GM21576 (cell line): ENCODE measurements at regions not wholly inside any gene's neighbourhood (a gene's known extent, or its start where the extent isn't known, plus 50 kb on each side); places are given as distances from the start of the nearest gene placed in this dataset.
A peak's percentile ranks its signal among the peaks of the same experiment; 100 is the strongest.

ENCODE experiments used
- ATAC-seq: cut with Tn5 transposase; IDR thresholded peaks from one replicate; pipeline ENCODE4 v1.9.1; 2021; ENCODE audit warnings: mild to moderate bottlenecking, moderate library complexity; ENCODE audit not compliant: unreplicated experiment

DNA sequence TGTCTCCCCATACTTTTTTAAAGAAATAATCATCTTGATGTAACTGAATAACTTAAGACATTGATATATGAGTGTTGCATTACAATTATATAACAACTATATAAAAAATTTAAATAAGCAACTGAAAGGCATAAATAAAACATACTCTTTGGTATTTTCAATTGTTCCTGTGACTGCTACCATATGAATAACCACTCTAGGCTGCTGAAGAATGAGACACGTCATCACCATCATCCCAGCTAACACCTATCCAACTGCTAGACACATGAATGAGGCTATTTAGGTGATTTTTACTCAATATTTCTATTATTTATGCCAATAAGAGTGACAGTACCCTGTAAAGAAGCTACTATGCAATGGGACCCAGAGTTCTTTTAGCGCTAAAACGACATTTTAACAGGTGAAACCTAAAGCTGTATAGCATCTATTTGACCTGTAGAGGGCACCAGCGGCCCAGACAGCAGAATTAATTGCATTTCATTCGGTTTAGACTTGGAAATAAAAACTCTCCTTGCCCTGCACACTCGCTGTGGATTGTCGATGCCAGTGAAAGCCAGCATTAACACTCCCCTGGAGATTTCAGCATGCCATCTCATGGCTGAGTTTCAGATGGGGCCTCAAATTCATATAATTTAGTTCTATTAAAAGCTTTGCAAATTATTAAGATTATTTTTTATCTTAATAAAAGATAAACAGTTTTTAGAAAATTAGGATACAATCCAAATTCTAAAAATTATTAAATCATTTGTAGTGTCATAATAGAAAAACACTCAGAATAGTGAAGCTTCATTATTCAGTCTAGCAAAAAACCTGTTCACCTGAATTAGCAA is 89.4 kb upstream of the MAP2 start:
- peak; percentile 79 for ATAC-seq

DNA sequence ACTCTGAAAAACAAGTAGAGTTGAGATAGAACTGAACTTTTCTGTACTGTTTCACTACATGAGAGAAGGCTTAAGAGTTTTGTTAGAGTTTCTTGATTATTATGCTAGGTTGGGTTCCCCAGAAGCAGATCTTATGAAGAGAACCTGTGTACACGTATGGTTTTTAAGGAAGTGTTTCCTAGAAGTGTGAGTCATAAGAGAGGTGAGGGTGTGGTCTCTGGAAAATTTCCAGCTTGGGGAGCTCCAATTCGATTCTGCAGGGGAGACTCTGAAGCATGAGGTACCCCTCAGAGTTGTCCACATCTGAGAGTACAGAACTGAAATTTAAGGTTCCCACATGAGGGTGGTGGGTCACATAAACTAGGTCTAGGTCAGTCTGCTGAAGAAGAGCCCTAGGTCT is 83.3 kb upstream of the MAP2 start:
- ATAC-seq, result no peak

DNA sequence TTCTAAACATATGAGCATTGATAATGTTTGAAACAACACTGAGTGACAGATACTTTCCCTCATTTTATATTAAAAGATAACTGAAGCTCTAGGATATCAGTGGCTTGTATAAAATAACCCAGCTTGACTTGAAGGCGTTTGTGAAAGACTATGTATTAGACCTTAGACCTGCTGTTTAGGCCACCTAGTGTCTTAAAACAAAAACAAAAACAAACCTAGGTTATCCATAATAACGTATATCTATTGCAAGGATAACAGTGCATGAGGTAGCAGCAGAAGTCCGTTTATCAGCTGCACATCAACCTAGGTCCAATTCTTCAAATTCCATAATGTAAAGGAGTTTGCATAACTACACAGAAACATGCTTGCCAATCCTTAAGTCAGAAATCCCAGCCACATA is 79.5 kb upstream of the MAP2 start:
- no peak for ATAC-seq

DNA sequence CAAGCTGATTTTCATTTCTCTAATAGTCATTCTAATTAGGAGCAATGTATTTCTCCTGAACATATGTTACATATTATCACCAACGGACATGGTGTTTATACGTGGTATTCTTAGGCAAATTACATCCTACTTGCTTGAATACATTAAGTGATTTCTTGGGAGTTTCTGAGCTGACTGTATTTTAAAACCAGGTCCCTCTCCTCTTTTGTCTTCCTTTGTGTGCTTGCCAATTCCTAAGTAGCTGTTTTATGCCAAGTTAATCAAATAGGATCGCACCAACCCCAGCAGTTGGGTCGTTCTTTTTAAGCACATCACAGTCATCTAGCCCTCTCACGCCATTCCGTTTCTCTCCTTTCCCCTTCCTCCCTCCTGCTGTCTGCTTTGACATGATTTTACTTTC is 75.4 kb upstream of the MAP2 start:
- ATAC-seq, result no peak

DNA sequence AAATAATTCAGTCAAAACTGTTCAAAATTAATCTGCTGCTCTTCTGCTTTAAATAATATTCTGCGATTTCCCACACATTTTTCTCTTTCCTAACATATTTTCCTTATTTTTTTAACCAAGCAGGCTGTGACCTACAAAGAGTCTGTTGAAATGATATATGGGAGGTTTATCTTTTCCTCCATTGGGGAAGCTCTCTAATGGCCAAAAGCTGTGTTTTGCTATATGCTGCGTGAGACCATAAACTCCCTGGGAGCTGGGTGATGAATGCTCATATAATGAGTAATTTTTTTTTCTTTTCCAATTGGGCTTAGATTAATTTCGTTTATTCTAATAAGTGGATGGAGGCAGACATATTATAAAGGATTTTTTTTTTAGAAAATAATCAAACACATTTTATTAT is 72.2 kb upstream of the MAP2 start:
- no peak for ATAC-seq

DNA sequence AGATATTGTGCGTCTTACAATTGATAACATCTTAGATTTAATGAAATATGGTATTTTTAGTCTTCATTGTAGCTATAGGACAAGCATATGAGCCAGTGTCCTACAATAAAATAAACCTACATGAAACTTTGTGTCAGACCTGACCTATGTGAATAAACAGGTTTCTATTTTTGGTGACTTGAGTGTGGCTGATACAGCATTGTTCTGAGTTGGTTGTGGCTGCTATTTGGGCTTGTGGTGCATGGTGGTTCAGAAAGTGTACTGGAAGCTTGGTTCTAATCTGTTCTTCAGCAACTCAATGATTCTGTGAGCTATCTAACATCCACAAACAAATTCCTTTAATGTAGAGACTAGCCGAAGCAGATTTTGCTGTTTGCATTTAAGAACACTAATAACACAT is 64.9 kb upstream of the MAP2 start:
- ATAC-seq, result no peak

DNA sequence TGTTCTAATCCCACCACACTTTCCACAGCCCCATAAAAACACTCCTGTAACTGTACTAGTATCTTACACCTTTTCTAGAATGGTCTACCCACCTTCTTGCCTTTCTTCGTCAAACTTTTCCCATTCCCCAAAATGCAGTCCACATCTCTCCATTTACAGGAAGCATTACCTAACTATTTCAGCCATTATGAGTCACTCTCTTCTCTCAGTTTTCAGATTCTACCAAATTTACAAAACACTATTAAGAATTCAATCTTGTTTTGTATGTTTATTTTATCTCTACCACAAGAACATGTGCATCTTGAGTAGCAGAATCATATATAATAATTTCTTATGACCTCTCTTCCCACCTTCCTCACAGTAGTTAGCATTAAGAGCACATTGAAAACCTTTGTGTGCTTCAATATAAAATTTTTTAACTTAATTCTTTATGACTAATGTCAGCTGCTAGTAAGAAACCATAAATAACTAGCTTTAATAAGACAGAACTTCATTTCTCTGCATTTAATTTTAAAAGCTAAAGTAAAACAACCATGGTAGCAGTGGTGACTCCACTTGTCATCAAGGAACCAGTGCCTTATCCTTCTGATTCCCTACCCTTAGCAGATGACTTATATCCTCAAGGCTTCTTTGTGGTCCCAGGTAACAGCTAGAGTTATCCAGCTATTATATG is 56.6 kb upstream of the MAP2 start:
- no peak for ATAC-seq

DNA sequence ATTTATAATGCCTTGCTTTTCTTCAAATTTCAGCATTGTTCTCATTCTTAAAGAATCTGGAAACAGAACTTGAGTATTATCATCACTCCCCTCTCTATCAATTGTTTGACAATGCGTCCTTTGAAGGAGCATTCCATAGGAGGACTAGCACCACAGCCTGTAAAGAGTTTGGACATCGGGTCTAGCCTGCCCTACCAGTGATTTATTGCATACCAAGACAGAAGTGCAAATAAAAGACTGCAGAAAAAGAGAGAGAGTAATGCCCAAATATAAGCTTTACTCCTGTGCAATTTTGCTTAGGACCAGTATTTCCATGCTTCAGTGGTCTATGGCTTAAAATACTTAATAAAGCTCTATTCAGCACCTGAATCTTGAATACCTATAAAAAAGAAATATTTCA is 55.4 kb upstream of the MAP2 start:
- ATAC-seq, result no peak

DNA sequence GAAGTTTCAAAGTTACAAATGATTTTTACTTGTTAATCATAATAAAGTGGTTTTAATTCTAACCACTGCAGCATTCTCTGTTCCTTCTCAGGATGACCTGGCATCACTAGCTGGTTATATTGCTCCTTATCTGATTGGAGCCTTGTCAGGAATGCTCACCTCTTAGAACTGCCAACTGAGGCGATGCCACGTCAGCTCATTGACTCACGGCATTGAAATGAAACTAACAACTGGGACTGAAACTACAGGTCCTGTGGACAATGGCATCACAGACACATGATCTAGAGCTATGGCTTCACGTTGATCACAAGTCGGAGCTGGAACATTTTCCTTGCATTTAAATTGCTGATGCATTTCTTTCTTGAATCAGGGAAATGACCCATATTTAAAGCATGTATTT is 54.9 kb upstream of the MAP2 start:
- ATAC-seq, result peak; percentile 66

DNA sequence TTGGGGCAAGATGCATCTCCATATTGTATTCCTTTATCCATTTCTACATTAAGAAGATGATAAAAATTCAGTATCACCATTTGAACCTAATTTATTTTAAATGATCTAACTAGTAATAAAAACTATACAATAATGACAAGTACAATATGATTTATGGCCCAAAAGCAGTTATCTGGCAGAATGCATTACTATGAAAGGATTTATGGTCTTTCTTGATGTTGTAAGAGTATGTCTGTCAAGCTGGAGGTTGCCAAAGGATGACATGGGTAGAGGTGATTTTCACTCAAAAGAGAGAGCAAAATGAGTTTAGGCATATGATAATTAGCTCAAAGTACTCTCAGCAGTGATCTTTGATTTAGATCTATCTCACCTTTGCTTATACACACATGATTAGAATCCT is 54.2 kb upstream of the MAP2 start:
- ATAC-seq, result no peak

DNA sequence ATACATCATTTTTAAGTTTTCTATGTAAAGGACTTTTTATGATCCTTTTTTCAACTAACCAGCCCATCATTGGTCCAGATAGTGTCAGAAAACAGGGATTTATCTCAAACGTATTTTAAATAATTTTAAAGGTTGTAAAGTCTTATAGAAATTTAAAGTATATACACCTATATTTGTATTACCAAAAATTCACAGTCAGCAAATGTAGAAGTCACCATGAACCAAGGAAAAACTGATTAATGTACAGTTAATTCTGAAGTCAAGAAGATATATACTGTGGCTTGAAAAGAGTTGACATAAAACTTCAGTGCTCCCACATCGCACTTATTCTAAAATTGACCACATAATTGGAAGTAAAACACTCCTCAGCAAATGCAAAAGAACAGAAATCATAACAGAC is 52.4 kb upstream of the MAP2 start:
- ATAC-seq, result no peak
